WTC11 (cell line): ENCODE measurements at regions not wholly inside any gene's neighbourhood (a gene's known extent, or its start where the extent isn't known, plus 50 kb on each side); places are given as distances from the start of the nearest gene placed in this dataset.

Source experiments
- ATAC-seq: fragments of 200-7000 bp; cut with Tn5 transposase; 2 replicates; pipeline ENCODE4 v1.10.0; 2021; ENCODE audit warnings: mild to moderate bottlenecking, moderate library complexity
- CTCF ChIA-PET: fragments of 300-600 bp; sonication (Branson Sonifier 250); formaldehyde crosslinking; loops from one replicate; lab custom pipeline; 2021; ENCODE audit warnings: antibody characterized with exemption; lab: Charles Lee
- POLR2A ChIA-PET: fragments of 350-600 bp; sonication (Branson Sonifier 250); formaldehyde crosslinking; loops from one replicate; lab custom pipeline; 2021; ENCODE audit warnings: antibody characterized with exemption; lab: Charles Lee
- DNase-seq: peaks from one replicate; pipeline ENCODE4 v3.0.0; 2021; ENCODE audit warnings: low spot score
- H3K27ac Mint-ChIP-seq: 2 replicates; pipeline ENCODE4 v1.8.0; 2021; ENCODE audit warnings: mixed read lengths
- H3K27me3 Mint-ChIP-seq: 2 replicates; pipeline ENCODE4 v1.8.0; 2021; ENCODE audit warnings: low read depth, mild to moderate bottlenecking, moderate library complexity, mixed read lengths
- H3K36me3 Mint-ChIP-seq: 2 replicates; pipeline ENCODE4 v1.8.0; 2021; ENCODE audit warnings: mixed read lengths
- H3K4me1 Mint-ChIP-seq: 2 replicates; pipeline ENCODE4 v1.8.0; 2022; ENCODE audit warnings: mixed read lengths
- H3K4me3 Mint-ChIP-seq: 2 replicates; pipeline ENCODE4 v1.8.0; 2021; ENCODE audit warnings: mild to moderate bottlenecking, moderate library complexity, mixed read lengths
- H3K9me3 Mint-ChIP-seq: 2 replicates; pipeline ENCODE4 v1.8.0; 2021; ENCODE audit warnings: mixed read lengths
- ATF2 ChIP-seq: sonication (generic); formaldehyde crosslinking; IDR thresholded peaks from 2 replicates; pipeline ENCODE4 v1.8.1; 2022; ENCODE audit warnings: low read depth, missing genetic modification reagents, borderline replicate concordance
- GABPB1 ChIP-seq: sonication (generic); formaldehyde crosslinking; IDR thresholded peaks from 2 replicates; pipeline ENCODE4 v1.8.1; 2023; ENCODE audit warnings: mild to moderate bottlenecking, missing genetic modification reagents
- HMGXB4 ChIP-seq: sonication (generic); formaldehyde crosslinking; IDR thresholded peaks from 2 replicates; pipeline ENCODE4 v1.8.1; 2023; ENCODE audit warnings: mild to moderate bottlenecking, moderate library complexity, missing genetic modification reagents
- IRF2 ChIP-seq: sonication (generic); formaldehyde crosslinking; IDR thresholded peaks from 2 replicates; pipeline ENCODE4 v1.8.0; 2022; ENCODE audit warnings: low read depth, missing genetic modification reagents, borderline replicate concordance
- PREB ChIP-seq: sonication (generic); formaldehyde crosslinking; IDR thresholded peaks from 2 replicates; pipeline ENCODE4 v1.8.1; 2022; ENCODE audit warnings: mild to moderate bottlenecking, missing genetic modification reagents, moderate library complexity, borderline replicate concordance
- TEAD1 ChIP-seq: sonication (generic); formaldehyde crosslinking; IDR thresholded peaks from 2 replicates; pipeline ENCODE4 v1.8.0; 2022; ENCODE audit warnings: mild to moderate bottlenecking, missing genetic modification reagents
- ZNF281 ChIP-seq: sonication (generic); formaldehyde crosslinking; IDR thresholded peaks from 2 replicates; pipeline ENCODE4 v1.8.0; 2023; ENCODE audit warnings: mild to moderate bottlenecking, missing genetic modification reagents
- ZNF425 ChIP-seq: fragments of 250-450 bp; sonication (Bioruptor Pico); conservative IDR thresholded peaks from 2 replicates; pipeline ENCODE4 v1.9.0; 2021; ENCODE audit warnings: mild to moderate bottlenecking
- ZSCAN18 ChIP-seq: fragments of 250-450 bp; sonication (Bioruptor Pico); IDR thresholded peaks from 2 replicates; pipeline ENCODE4 v2.1.2; 2022; ENCODE audit warnings: mild to moderate bottlenecking, moderate library complexity

- TF ChIP-seq PREB (CRISPR knock-in tag) (no peak), HMGXB4 (no peak), ZNF425 (CRISPR knock-in tag) (no peak), GABPB1 (CRISPR knock-in tag) (no peak), TEAD1 (CRISPR knock-in tag) (no peak)
Observed at GRCh38 chr1:194040496-194040895, 854.1 kb upstream of the B3GALT2 start (continued).

GRCh38 chr1:194039578-194039977 lies 853.2 kb upstream of the B3GALT2 start:
- peaks cover 8% of the 10 kb centered on the region for H3K9me3 Mint-ChIP-seq

More at GRCh38 chr1:194039578-194039977, 853.2 kb upstream of the B3GALT2 start:
- ATAC-seq (no peak), DNase-seq (no peak)
- H3K4me1 Mint-ChIP-seq, result no peaks in the 10 kb centered on the region
- no peak overlapping the region for H3K27ac Mint-ChIP-seq
- ChIA-PET CTCF (no interaction called here), POLR2A (no interaction called here)
- H3K4me3 Mint-ChIP-seq, result no peak overlapping the region
- no peak for TF ChIP-seq ZNF281
- TF ChIP-seq PREB (CRISPR knock-in tag), result no peak
- no peak for TF ChIP-seq ZSCAN18 (CRISPR knock-in tag)
- TF ChIP-seq IRF2 (CRISPR knock-in tag), result no peak
- TF ChIP-seq ATF2, result no peak
- H3K27me3 Mint-ChIP-seq, result no peaks in the 10 kb centered on the region
- peaks cover 6% of the 10 kb centered on the region; the same call in 1 of the 2 replicates for H3K36me3 Mint-ChIP-seq
